Liver (tissue), 8 donors: ENCODE measurements at regions not wholly inside any gene's neighbourhood (a gene's known extent, or its start where the extent isn't known, plus 50 kb on each side); places are given as distances from the start of the nearest gene placed in this dataset.

Source experiments
- DNase-seq: peaks from one replicate; pipeline ENCODE4 v3.0.0-alpha.2; 2017; ENCODE audit warnings: low spot score
- H3K27ac ChIP-seq, 2 donors: one replicate each; pipeline ENCODE4 v1.7.0; 2013; ENCODE audit warnings: inconsistent platforms in 2 of 2, low read length in 2 of 2, control low read depth in 1 of 2, low read depth in 1 of 2, mild to moderate bottlenecking in 1 of 2
- H3K27me3 ChIP-seq, 4 donors: one replicate each; pipeline versions ENCODE4 v1.6.1 to v1.7.0; 2013; ENCODE audit warnings: low read length in 3 of 4, inconsistent platforms in 1 of 4, mild to moderate bottlenecking in 1 of 4, moderate library complexity in 1 of 4; ENCODE audit not compliant: control insufficient read depth in 4 of 4, insufficient read depth in 4 of 4
- H3K36me3 ChIP-seq, 4 donors: one replicate each; pipeline versions ENCODE4 v1.6.1 to v1.7.0; 2013; ENCODE audit warnings: low read length in 3 of 4, mild to moderate bottlenecking in 3 of 4, low read depth in 1 of 4, moderate library complexity in 1 of 4; ENCODE audit not compliant: control insufficient read depth in 4 of 4, insufficient read depth in 3 of 4
- H3K4me1 ChIP-seq, 4 donors: one replicate each; pipeline versions ENCODE4 v1.6.1 to v1.7.0; 2013; ENCODE audit warnings: low read length in 3 of 4, mild to moderate bottlenecking in 3 of 4, moderate library complexity in 1 of 4; ENCODE audit not compliant: control insufficient read depth in 4 of 4, insufficient read depth in 4 of 4
- H3K4me3 ChIP-seq, 3 donors: one replicate each; pipeline versions ENCODE4 v1.6.1 to v1.7.0; 2013; ENCODE audit warnings: low read length in 3 of 3, control low read depth in 1 of 3, low read depth in 1 of 3, mild to moderate bottlenecking in 1 of 3
- H3K9ac ChIP-seq, 2 donors: one replicate each; pipeline ENCODE4 v1.7.0; 2013; ENCODE audit warnings: low read length in 2 of 2, mild to moderate bottlenecking in 2 of 2, moderate library complexity in 2 of 2, control low read depth in 1 of 2, low read depth in 1 of 2
- H3K9me3 ChIP-seq, 4 donors: one replicate each; pipeline versions ENCODE4 v1.6.1 to v1.7.0; 2013; ENCODE audit warnings: low read length in 3 of 4; ENCODE audit not compliant: control insufficient read depth in 4 of 4
- ATF3 ChIP-seq: IDR thresholded peaks from 2 replicates; pipeline ENCODE4 v1.6.1; 2016; ENCODE audit warnings: antibody characterized with exemption
- EGR1 ChIP-seq, 2 donors: IDR thresholded peaks; 2 replicates each; pipeline ENCODE4 v1.6.1; 2016 to 2018; ENCODE audit warnings: antibody characterized with exemption in 2 of 2, low read depth in 2 of 2
- FOXA1 ChIP-seq: IDR thresholded peaks from 2 replicates; pipeline ENCODE4 v1.6.1; 2016; ENCODE audit warnings: antibody characterized with exemption
- FOXA2 ChIP-seq: IDR thresholded peaks from 2 replicates; pipeline ENCODE4 v1.6.1; 2016; ENCODE audit warnings: antibody characterized with exemption
- GABPA ChIP-seq, 2 donors: IDR thresholded peaks in 1 of 2; conservative IDR thresholded peaks in 1 of 2; 2 replicates each; pipeline ENCODE4 v1.6.1; 2016; ENCODE audit warnings: antibody characterized with exemption in 2 of 2, mild to moderate bottlenecking in 1 of 2, moderate library complexity in 1 of 2
- HNF4A ChIP-seq, 2 donors: conservative IDR thresholded peaks; 2 replicates each; pipeline ENCODE4 v1.6.1; 2016; ENCODE audit warnings: antibody characterized with exemption in 2 of 2, mild to moderate bottlenecking in 2 of 2
- HNF4G ChIP-seq: IDR thresholded peaks from 2 replicates; pipeline ENCODE4 v1.6.1; 2016; ENCODE audit warnings: antibody characterized with exemption
- JUND ChIP-seq, 2 donors: IDR thresholded peaks; 2 replicates each; pipeline ENCODE4 v1.6.1; 2016; ENCODE audit warnings: antibody characterized with exemption in 2 of 2
- MAX ChIP-seq: IDR thresholded peaks from 2 replicates; pipeline ENCODE4 v1.6.1; 2016; ENCODE audit warnings: antibody characterized with exemption
- NR2F2 ChIP-seq: IDR thresholded peaks from 2 replicates; pipeline ENCODE4 v1.6.1; 2016; ENCODE audit warnings: antibody characterized with exemption
- RAD21 ChIP-seq, 2 donors: IDR thresholded peaks; 2 replicates each; pipeline ENCODE4 v1.6.1; 2016; ENCODE audit warnings: antibody characterized with exemption in 2 of 2, mild to moderate bottlenecking in 2 of 2
- REST ChIP-seq: IDR thresholded peaks from 2 replicates; pipeline ENCODE4 v1.6.1; 2016; ENCODE audit warnings: antibody characterized with exemption, mild to moderate bottlenecking
- RXRA ChIP-seq, 2 donors: IDR thresholded peaks; 2 replicates each; pipeline ENCODE4 v1.6.1; 2017 to 2018; ENCODE audit warnings: antibody characterized with exemption in 2 of 2, mild to moderate bottlenecking in 1 of 2
- SP1 ChIP-seq: IDR thresholded peaks from 2 replicates; pipeline ENCODE4 v1.6.1; 2018; ENCODE audit warnings: antibody characterized with exemption, mild to moderate bottlenecking
- TAF1 ChIP-seq: conservative IDR thresholded peaks from 2 replicates; pipeline ENCODE4 v1.6.1; 2016; ENCODE audit warnings: antibody characterized with exemption, mild to moderate bottlenecking
- YY1 ChIP-seq: IDR thresholded peaks from 2 replicates; pipeline ENCODE4 v1.6.1; 2016; ENCODE audit warnings: antibody characterized with exemption, mild to moderate bottlenecking
- ZBTB33 ChIP-seq: IDR thresholded peaks from 2 replicates; pipeline ENCODE4 v1.6.1; 2016; ENCODE audit warnings: antibody characterized with exemption
- WGBS: extraction: QIAGEN DNeasy Blood & Tissue Kit; methylation state at CpG from one replicate; pipeline ENCODE4 v1.1.7; 2013; 5-methylcytosine and 5-hydroxymethylcytosine counted together
- TF ChIP-seq, protein P1 (sequence below): fragments of 150-350 bp; IDR thresholded peaks from 2 replicates; pipeline ENCODE4 v1.5.1; 2017; ENCODE audit warnings: improper control_type of control experiment, low read depth, low read length; ENCODE audit not compliant: missing input control
- donor health status: healthy.
- donor health status: healthy.
- donor health status: healthy.
- donor health status: healthy.
- donor health status: healthy.

- no peak overlapping the region for H3K9ac ChIP-seq
- H3K9me3 ChIP-seq: no peaks in the 10 kb centered on the region
- TF ChIP-seq NR2F2: no peak
- TF ChIP-seq REST: no peak
- TF ChIP-seq HNF4A (conservative IDR thresholded peaks at IDR 0.05): no peak
- no peak for DNase-seq
- H3K27ac ChIP-seq: no peak overlapping the region
- H3K4me1 ChIP-seq: peaks cover 0 to 19% (median 6%) of the 10 kb centered on the region in 4 donors
- H3K4me3 ChIP-seq: no peak overlapping the region
- H3K27me3 ChIP-seq: no peaks in the 10 kb centered on the region
- 97% methylated on average over 5 of the region's 5 CpGs for WGBS
- H3K36me3 ChIP-seq: no peaks in the 10 kb centered on the region
Observed at GRCh38 chr12:30824311-30824710, 69.6 kb upstream of the CAPRIN2 start.

DNA sequence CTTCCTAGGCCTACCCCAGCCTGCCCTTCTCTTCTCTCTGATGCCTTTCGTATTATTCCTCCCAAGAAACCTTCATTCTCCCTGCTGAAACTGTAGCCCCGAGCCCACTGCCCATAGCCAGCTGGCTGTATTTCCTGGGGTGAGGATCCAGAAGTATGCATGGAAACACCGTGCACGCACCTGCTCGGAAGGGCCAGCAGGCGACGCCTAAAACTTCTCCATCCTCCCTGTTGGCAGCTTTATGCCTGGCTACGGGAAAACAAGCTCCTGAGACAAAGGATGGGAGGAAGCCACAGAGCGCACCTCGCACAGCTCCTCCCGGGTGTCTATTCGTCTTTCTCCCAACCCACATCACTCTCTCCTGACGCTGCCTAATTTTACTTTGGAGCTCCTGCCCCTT is 69.0 kb upstream of the CAPRIN2 start:
- H3K9ac ChIP-seq: no peak overlapping the region
- WGBS: 89% methylated on average over 13 of the region's 13 CpGs

More for the DNA sequence above, 69.0 kb upstream of the CAPRIN2 start:
- H3K27ac ChIP-seq: no peak overlapping the region
- no peaks in the 10 kb centered on the region for H3K36me3 ChIP-seq
- H3K4me1 ChIP-seq: peaks cover 0 to 19% (median 6%) of the 10 kb centered on the region in 4 donors
- no peak for DNase-seq
- no peaks in the 10 kb centered on the region for H3K27me3 ChIP-seq
- TF ChIP-seq RXRA (IDR thresholded peaks at IDR 0.05): no peak
- TF ChIP-seq, protein P1, sequence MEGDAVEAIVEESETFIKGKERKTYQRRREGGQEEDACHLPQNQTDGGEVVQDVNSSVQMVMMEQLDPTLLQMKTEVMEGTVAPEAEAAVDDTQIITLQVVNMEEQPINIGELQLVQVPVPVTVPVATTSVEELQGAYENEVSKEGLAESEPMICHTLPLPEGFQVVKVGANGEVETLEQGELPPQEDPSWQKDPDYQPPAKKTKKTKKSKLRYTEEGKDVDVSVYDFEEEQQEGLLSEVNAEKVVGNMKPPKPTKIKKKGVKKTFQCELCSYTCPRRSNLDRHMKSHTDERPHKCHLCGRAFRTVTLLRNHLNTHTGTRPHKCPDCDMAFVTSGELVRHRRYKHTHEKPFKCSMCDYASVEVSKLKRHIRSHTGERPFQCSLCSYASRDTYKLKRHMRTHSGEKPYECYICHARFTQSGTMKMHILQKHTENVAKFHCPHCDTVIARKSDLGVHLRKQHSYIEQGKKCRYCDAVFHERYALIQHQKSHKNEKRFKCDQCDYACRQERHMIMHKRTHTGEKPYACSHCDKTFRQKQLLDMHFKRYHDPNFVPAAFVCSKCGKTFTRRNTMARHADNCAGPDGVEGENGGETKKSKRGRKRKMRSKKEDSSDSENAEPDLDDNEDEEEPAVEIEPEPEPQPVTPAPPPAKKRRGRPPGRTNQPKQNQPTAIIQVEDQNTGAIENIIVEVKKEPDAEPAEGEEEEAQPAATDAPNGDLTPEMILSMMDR: no peak
- TF ChIP-seq ATF3: no peak
- TF ChIP-seq YY1: no peak
- no peak for TF ChIP-seq JUND (IDR thresholded peaks at IDR 0.05)
- TF ChIP-seq HNF4G: no peak
- no peak for TF ChIP-seq FOXA2
- no peak for TF ChIP-seq EGR1 (IDR thresholded peaks at IDR 0.05; ENCODE audit: low read depth in 2 of 2)
- TF ChIP-seq SP1: no peak
- no peak for TF ChIP-seq REST
- TF ChIP-seq GABPA (IDR thresholded peaks at IDR 0.05 in 1 of 2, conservative IDR thresholded peaks at IDR 0.05 in 1 of 2): no peak
- TF ChIP-seq MAX: no peak
- TF ChIP-seq TAF1: no peak
- no peak for TF ChIP-seq ZBTB33
- no peak for TF ChIP-seq NR2F2
- TF ChIP-seq RAD21 (IDR thresholded peaks at IDR 0.05): no peak
- no peak for TF ChIP-seq FOXA1
- no peak for TF ChIP-seq HNF4A (conservative IDR thresholded peaks at IDR 0.05)
- H3K4me3 ChIP-seq: no peak overlapping the region
- H3K9me3 ChIP-seq: no peaks in the 10 kb centered on the region
